Colon (tissue), 2 donors: ENCODE measurements at regions not wholly inside any gene's neighbourhood (a gene's known extent, or its start where the extent isn't known, plus 50 kb on each side); places are given as distances from the start of the nearest gene placed in this dataset.
A peak's percentile ranks its signal among the peaks of the same experiment; 100 is the strongest.

Experiments
- FAIRE-seq: peaks from 2 replicates; lab custom pipeline; 2012; peaks lifted over from hg19 to GRCh38; lab: Jason Lieb, UNC
- donor health status: control.
- donor health status: control.

GRCh38 chr4:137310593-137311490 lies 221.5 kb downstream of the PCDH18 start:
- peak; percentile 18 for FAIRE-seq

- no peak for FAIRE-seq
Measured at GRCh38 chr4:137310166-137310565, 222.1 kb downstream of the PCDH18 start.

GRCh38 chr4:137309424-137309823 lies 222.9 kb downstream of the PCDH18 start:
- no peak for FAIRE-seq

- FAIRE-seq: no peak
Measured at GRCh38 chr4:137307806-137308205, 224.5 kb downstream of the PCDH18 start.

GRCh38 chr4:137300776-137301175 lies 231.5 kb downstream of the PCDH18 start:
- no peak for FAIRE-seq

- no peak for FAIRE-seq
Measured at GRCh38 chr4:137299281-137299680, 233.0 kb downstream of the PCDH18 start.

- no peak for FAIRE-seq
Measured at GRCh38 chr4:137293281-137293680, 239.0 kb downstream of the PCDH18 start.

GRCh38 chr4:137283737-137284136 lies 248.6 kb downstream of the PCDH18 start:
- FAIRE-seq: no peak

- FAIRE-seq: no peak
Measured at GRCh38 chr4:137278431-137278830, 253.9 kb downstream of the PCDH18 start.

- FAIRE-seq: no peak
Measured at GRCh38 chr4:137274404-137274803, 257.9 kb downstream of the PCDH18 start.

GRCh38 chr4:137267024-137267423 lies 265.3 kb downstream of the PCDH18 start:
- FAIRE-seq: no peak

- FAIRE-seq: no peak
Measured at GRCh38 chr4:137266511-137266910, 265.8 kb downstream of the PCDH18 start.

- FAIRE-seq: no peak
Measured at GRCh38 chr4:137263206-137263605, 269.1 kb downstream of the PCDH18 start.

- FAIRE-seq: no peak
Measured at GRCh38 chr4:137253949-137254348, 278.3 kb downstream of the PCDH18 start.

- FAIRE-seq: no peak
Measured at GRCh38 chr4:137249112-137249511, 283.2 kb downstream of the PCDH18 start.

GRCh38 chr4:137238456-137239162 lies 293.7 kb downstream of the PCDH18 start:
- FAIRE-seq: no peak

GRCh38 chr4:137226900-137227299 lies 305.4 kb downstream of the PCDH18 start:
- FAIRE-seq: no peak

- no peak for FAIRE-seq
Measured at GRCh38 chr4:137226221-137226620, 306.1 kb downstream of the PCDH18 start.

GRCh38 chr4:137213372-137214173 lies 318.7 kb downstream of the PCDH18 start:
- no peak for FAIRE-seq

GRCh38 chr4:137212601-137213000 lies 319.7 kb downstream of the PCDH18 start:
- FAIRE-seq: no peak

GRCh38 chr4:137209240-137209639 lies 323.1 kb downstream of the PCDH18 start:
- FAIRE-seq: no peak

GRCh38 chr4:137206781-137207180 lies 325.5 kb downstream of the PCDH18 start:
- FAIRE-seq: no peak

- FAIRE-seq: no peak
Measured at GRCh38 chr4:137203601-137204000, 328.7 kb downstream of the PCDH18 start.
